ENCODE measurements at regions not wholly inside any gene's neighbourhood (a gene's known extent, or its start where the extent isn't known, plus 50 kb on each side); places are given as distances from the start of the nearest gene placed in this dataset.

- Mint-ChIP-seq H3K27me3 (ENCODE audit: low read depth in 2 of 2) (no peaks in the 10 kb centered on the region), H3K36me3 (no peaks in the 10 kb centered on the region), H3K9me3 (no peaks in the 10 kb centered on the region), H3K4me1 (no peaks in the 10 kb centered on the region), H3K4me3 (no peak overlapping the region), H3K27ac (no peak overlapping the region)
- WGBS (ENCODE audit: insufficient coverage), result 56% methylated on average over 1 of the region's 3 CpGs
- H3K4me3 ChIP-seq (ENCODE audit: low read length), result no peak overlapping the region
- no peak for DNase-seq
- no peak for ATAC-seq
- no peaks in the 10 kb centered on the region for H3K27me3 ChIP-seq (ENCODE audit: control insufficient read depth, insufficient read depth, low read length)
- H3K9me3 ChIP-seq (ENCODE audit: control insufficient read depth, insufficient read depth, low read length), result no peaks in the 10 kb centered on the region
- no peak for TF ChIP-seq CTCF (IDR thresholded peaks at IDR 0.05)
- H3K36me3 ChIP-seq (ENCODE audit: control insufficient read depth, insufficient read depth, low read length), result no peaks in the 10 kb centered on the region
- H3K4me1 ChIP-seq (ENCODE audit: control insufficient read depth, insufficient read depth, low read length), result no peaks in the 10 kb centered on the region
- intact Hi-C loops (cut with micrococcal nuclease), result no loop called here
- H3K27ac ChIP-seq (ENCODE audit: low read length), result no peak overlapping the region
Observed at GRCh38 chr3:181796641-181797040, 84.9 kb downstream of the SOX2 start.

GRCh38 chr3:181797431-181797830 is 85.7 kb downstream of the SOX2 start:
- H3K4me3 ChIP-seq (ENCODE audit: low read length), result no peak overlapping the region
- Mint-ChIP-seq H3K36me3 (no peaks in the 10 kb centered on the region), H3K27me3 (ENCODE audit: low read depth in 2 of 2) (no peaks in the 10 kb centered on the region), H3K4me1 (no peaks in the 10 kb centered on the region), H3K4me3 (no peak overlapping the region), H3K27ac (no peak overlapping the region), H3K9me3 (peaks cover 0 to 2% of the 10 kb centered on the region in 2 donors)
- no peaks in the 10 kb centered on the region for H3K4me1 ChIP-seq (ENCODE audit: control insufficient read depth, insufficient read depth, low read length)
- no peaks in the 10 kb centered on the region for H3K36me3 ChIP-seq (ENCODE audit: control insufficient read depth, insufficient read depth, low read length)
- no peaks in the 10 kb centered on the region for H3K27me3 ChIP-seq (ENCODE audit: control insufficient read depth, insufficient read depth, low read length)
- no peak for ATAC-seq
- WGBS (ENCODE audit: insufficient coverage), result 71% methylated on average over 1 of the region's 2 CpGs
- no peak overlapping the region for H3K27ac ChIP-seq (ENCODE audit: low read length)
- no peak for TF ChIP-seq CTCF (IDR thresholded peaks at IDR 0.05)
- intact Hi-C loops (cut with micrococcal nuclease), result no loop called here
- DNase-seq, result no peak
- H3K9me3 ChIP-seq (ENCODE audit: control insufficient read depth, insufficient read depth, low read length), result no peaks in the 10 kb centered on the region

- no peaks in the 10 kb centered on the region for H3K36me3 ChIP-seq (ENCODE audit: control insufficient read depth, insufficient read depth, low read length)
- no peaks in the 10 kb centered on the region for H3K27me3 ChIP-seq (ENCODE audit: control insufficient read depth, insufficient read depth, low read length)
- WGBS (ENCODE audit: insufficient coverage), result no CpG with 5 or more reads among the region's 2 CpGs
- no peaks in the 10 kb centered on the region for H3K4me1 ChIP-seq (ENCODE audit: control insufficient read depth, insufficient read depth, low read length)
- no peak for TF ChIP-seq CTCF (IDR thresholded peaks at IDR 0.05)
- DNase-seq (no peak), ATAC-seq (no peak)
- H3K36me3 Mint-ChIP-seq, result no peaks in the 10 kb centered on the region
- intact Hi-C loops (cut with micrococcal nuclease), result no loop called here
- H3K27ac ChIP-seq (ENCODE audit: low read length), result no peak overlapping the region
- H3K9me3 Mint-ChIP-seq, result peaks cover 3 to 12% of the 10 kb centered on the region in 2 donors
- H3K27ac Mint-ChIP-seq, result no peak overlapping the region
- H3K9me3 ChIP-seq (ENCODE audit: control insufficient read depth, insufficient read depth, low read length), result no peaks in the 10 kb centered on the region
- H3K4me1 Mint-ChIP-seq, result no peaks in the 10 kb centered on the region
- H3K4me3 ChIP-seq (ENCODE audit: low read length), result no peak overlapping the region
- no peak overlapping the region for H3K4me3 Mint-ChIP-seq
- H3K27me3 Mint-ChIP-seq (ENCODE audit: low read depth in 2 of 2), result no peaks in the 10 kb centered on the region
Observed at GRCh38 chr3:181805703-181806102, 94.0 kb downstream of the SOX2 start.

- DNase-seq (no peak), ATAC-seq (no peak)
- no peak overlapping the region for H3K27ac Mint-ChIP-seq
- H3K4me3 ChIP-seq (ENCODE audit: low read length), result no peak overlapping the region
- H3K36me3 Mint-ChIP-seq, result no peaks in the 10 kb centered on the region
- no peaks in the 10 kb centered on the region for H3K27me3 Mint-ChIP-seq (ENCODE audit: low read depth in 2 of 2)
- no peaks in the 10 kb centered on the region for H3K9me3 ChIP-seq (ENCODE audit: control insufficient read depth, insufficient read depth, low read length)
- intact Hi-C loops (cut with micrococcal nuclease), result no loop called here
- no peak overlapping the region for H3K4me3 Mint-ChIP-seq
- no peaks in the 10 kb centered on the region for H3K36me3 ChIP-seq (ENCODE audit: control insufficient read depth, insufficient read depth, low read length)
- no peaks in the 10 kb centered on the region for H3K4me1 Mint-ChIP-seq
- no peak overlapping the region for H3K27ac ChIP-seq (ENCODE audit: low read length)
- TF ChIP-seq CTCF (IDR thresholded peaks at IDR 0.05), result no peak
- H3K9me3 Mint-ChIP-seq, result peaks cover 3 to 9% of the 10 kb centered on the region in 2 donors
- H3K4me1 ChIP-seq (ENCODE audit: control insufficient read depth, insufficient read depth, low read length), result no peaks in the 10 kb centered on the region
- H3K27me3 ChIP-seq (ENCODE audit: control insufficient read depth, insufficient read depth, low read length), result no peaks in the 10 kb centered on the region
- WGBS (ENCODE audit: insufficient coverage), result 90% methylated on average over 5 of the region's 5 CpGs
Observed at GRCh38 chr3:181808053-181808452, 96.3 kb downstream of the SOX2 start.
